ENCODE measurements at regions not wholly inside any gene's neighbourhood (a gene's known extent, or its start where the extent isn't known, plus 50 kb on each side); places are given as distances from the start of the nearest gene placed in this dataset.

GRCh38 chr6:77340331-77340730 lies 123.0 kb downstream of the HTR1B start:
- H3K4me1 ChIP-seq (ENCODE audit: low read length), result no peaks in the 10 kb centered on the region
- TF ChIP-seq EZH2phosphoT487 (IDR thresholded peaks at IDR 0.05; ENCODE audit: low read depth) (no peak), CTCF (IDR thresholded peaks at IDR 0.05; ENCODE audit: low read depth, low read length) (no peak)
- H3K36me3 ChIP-seq (replicated peaks; ENCODE audit: low read depth, low read length), result no peaks in the 10 kb centered on the region
- no peaks in the 10 kb centered on the region for H3K9me3 ChIP-seq (ENCODE audit: insufficient read depth, low read length)
- no peak overlapping the region for H3K4me2 ChIP-seq (ENCODE audit: low read length)
- H2AFZ ChIP-seq (ENCODE audit: low read depth, low read length), result no peak overlapping the region
- H4K20me1 ChIP-seq (ENCODE audit: insufficient read depth, low read length), result no peaks in the 10 kb centered on the region
- no peak overlapping the region for H3K27ac ChIP-seq (ENCODE audit: low read length)
- H3K27me3 ChIP-seq (ENCODE audit: low read depth, low read length), result no peaks in the 10 kb centered on the region
- H3K9ac ChIP-seq (ENCODE audit: low read length), result no peak overlapping the region
- H3K79me2 ChIP-seq (ENCODE audit: low read length), result no peaks in the 10 kb centered on the region
- H3K4me3 ChIP-seq (ENCODE audit: low read length), result no peak overlapping the region

GRCh38 chr6:77339926-77340325 lies 123.4 kb downstream of the HTR1B start:
- TF ChIP-seq EZH2phosphoT487 (IDR thresholded peaks at IDR 0.05; ENCODE audit: low read depth) (no peak), CTCF (IDR thresholded peaks at IDR 0.05; ENCODE audit: low read depth, low read length) (no peak)
- Histone ChIP-seq H3K36me3 (replicated peaks; ENCODE audit: low read depth, low read length) (no peaks in the 10 kb centered on the region), H3K4me2 (ENCODE audit: low read length) (no peak overlapping the region), H3K27me3 (ENCODE audit: low read depth, low read length) (no peaks in the 10 kb centered on the region), H3K9ac (ENCODE audit: low read length) (no peak overlapping the region), H3K4me3 (ENCODE audit: low read length) (no peak overlapping the region), H3K79me2 (ENCODE audit: low read length) (no peaks in the 10 kb centered on the region), H3K27ac (ENCODE audit: low read length) (no peak overlapping the region), H3K9me3 (ENCODE audit: insufficient read depth, low read length) (no peaks in the 10 kb centered on the region), H2AFZ (ENCODE audit: low read depth, low read length) (no peak overlapping the region), H3K4me1 (ENCODE audit: low read length) (no peaks in the 10 kb centered on the region), H4K20me1 (ENCODE audit: insufficient read depth, low read length) (no peaks in the 10 kb centered on the region)

GRCh38 chr6:77337392-77337791 lies 125.9 kb downstream of the HTR1B start:
- no peaks in the 10 kb centered on the region for H3K9me3 ChIP-seq (ENCODE audit: insufficient read depth, low read length)
- H3K79me2 ChIP-seq (ENCODE audit: low read length), result no peaks in the 10 kb centered on the region
- no peaks in the 10 kb centered on the region for H3K36me3 ChIP-seq (replicated peaks; ENCODE audit: low read depth, low read length)
- no peak overlapping the region for H3K4me2 ChIP-seq (ENCODE audit: low read length)
- no peak overlapping the region for H3K27ac ChIP-seq (ENCODE audit: low read length)
- no peaks in the 10 kb centered on the region for H4K20me1 ChIP-seq (ENCODE audit: insufficient read depth, low read length)
- H3K4me1 ChIP-seq (ENCODE audit: low read length), result no peaks in the 10 kb centered on the region
- no peak overlapping the region for H2AFZ ChIP-seq (ENCODE audit: low read depth, low read length)
- no peak overlapping the region for H3K4me3 ChIP-seq (ENCODE audit: low read length)
- H3K27me3 ChIP-seq (ENCODE audit: low read depth, low read length), result no peaks in the 10 kb centered on the region
- H3K9ac ChIP-seq (ENCODE audit: low read length), result no peak overlapping the region
- TF ChIP-seq CTCF (IDR thresholded peaks at IDR 0.05; ENCODE audit: low read depth, low read length) (no peak), EZH2phosphoT487 (IDR thresholded peaks at IDR 0.05; ENCODE audit: low read depth) (no peak)

GRCh38 chr6:77334093-77334492 lies 129.2 kb downstream of the HTR1B start:
- no peak overlapping the region for H3K4me3 ChIP-seq (ENCODE audit: low read length)
- H3K27me3 ChIP-seq (ENCODE audit: low read depth, low read length), result no peaks in the 10 kb centered on the region
- H2AFZ ChIP-seq (ENCODE audit: low read depth, low read length), result no peak overlapping the region
- H3K79me2 ChIP-seq (ENCODE audit: low read length), result no peaks in the 10 kb centered on the region
- H3K36me3 ChIP-seq (replicated peaks; ENCODE audit: low read depth, low read length), result no peaks in the 10 kb centered on the region
- TF ChIP-seq CTCF (IDR thresholded peaks at IDR 0.05; ENCODE audit: low read depth, low read length), result no peak
- TF ChIP-seq EZH2phosphoT487 (IDR thresholded peaks at IDR 0.05; ENCODE audit: low read depth), result no peak
- H3K9ac ChIP-seq (ENCODE audit: low read length), result no peak overlapping the region
- no peaks in the 10 kb centered on the region for H3K4me1 ChIP-seq (ENCODE audit: low read length)
- no peaks in the 10 kb centered on the region for H3K9me3 ChIP-seq (ENCODE audit: insufficient read depth, low read length)
- H3K27ac ChIP-seq (ENCODE audit: low read length), result no peak overlapping the region
- no peak overlapping the region for H3K4me2 ChIP-seq (ENCODE audit: low read length)
- H4K20me1 ChIP-seq (ENCODE audit: insufficient read depth, low read length), result no peaks in the 10 kb centered on the region

Data from OCI-LY3 (cell line).